Stimulated activated naive CD8-positive, alpha-beta T cell treated with anti-CD3 and anti-CD28 coated beads, Interleukin-15, Interleukin-2, amounts not matched to agents 100 U/mL and 50 U/mL, for 24 hours (primary cell): ENCODE measurements at regions not wholly inside any gene's neighbourhood (a gene's known extent, or its start where the extent isn't known, plus 50 kb on each side); places are given as distances from the start of the nearest gene placed in this dataset.
"Not testable (repeated sequence)": the region's sequence is repeated elsewhere in the genome, so short reads cannot be mapped to it uniquely, and the experiment has no call there.

Experiments
- ATAC-seq: fragments of 150-1000 bp; cut with Tn5 transposase; one replicate; pipeline ENCODE4 v1.10.0; 2021
- DNase-seq: peaks from one replicate; pipeline ENCODE4 v3.0.0; 2021

GRCh38 chr6:135655055-135655454 lies 157.5 kb upstream of the AHI1 start:
- DNase-seq (no peak), ATAC-seq (no peak)

DNA sequence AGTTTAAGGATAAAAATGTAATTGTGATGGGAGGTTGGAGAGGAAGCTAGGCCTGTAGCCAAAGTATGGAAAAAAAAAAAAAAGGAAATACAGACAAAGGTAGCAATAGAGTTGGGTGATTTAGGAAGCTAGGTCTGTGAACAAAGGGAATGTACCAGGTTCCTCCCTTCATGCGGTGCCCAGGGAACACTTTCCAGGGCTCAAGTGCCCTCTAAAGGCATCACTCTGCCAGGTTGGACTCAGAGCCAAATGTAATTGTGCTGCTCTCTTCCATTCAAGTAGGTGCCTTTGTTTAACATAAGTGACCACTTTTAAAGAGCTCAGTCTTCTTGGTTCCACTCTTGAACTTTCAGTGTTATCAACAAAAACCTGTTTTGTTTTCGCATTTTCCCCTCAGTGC lies 159.7 kb upstream of the AHI1 start:
- no peak for DNase-seq
- ATAC-seq = no peak

DNA sequence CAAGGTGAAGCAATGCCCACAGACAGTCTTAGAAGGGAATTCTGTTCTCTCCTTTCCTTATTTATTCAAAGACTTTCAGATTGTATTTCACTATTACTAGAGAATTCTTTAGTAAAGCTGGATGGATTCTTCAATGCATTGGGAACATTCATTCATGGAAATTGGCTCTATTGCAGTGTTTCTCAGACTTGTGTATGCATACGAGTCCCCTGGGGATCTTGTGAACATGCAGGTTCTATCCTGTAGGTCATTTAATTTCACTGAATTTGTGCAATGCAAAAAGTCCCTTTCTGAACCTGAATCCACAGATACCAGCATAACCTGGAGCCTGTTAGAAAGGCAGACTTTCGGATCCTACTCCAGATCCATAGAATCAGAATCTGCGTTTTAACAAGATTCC lies 160.9 kb upstream of the AHI1 start:
- no peak for ATAC-seq
- DNase-seq = no peak

GRCh38 chr6:135658916-135659315 lies 161.4 kb upstream of the AHI1 start:
- no peak for ATAC-seq
- no peak for DNase-seq

GRCh38 chr6:135664527-135664926 lies 167.0 kb upstream of the AHI1 start:
- ATAC-seq (no peak), DNase-seq (no peak)

DNA sequence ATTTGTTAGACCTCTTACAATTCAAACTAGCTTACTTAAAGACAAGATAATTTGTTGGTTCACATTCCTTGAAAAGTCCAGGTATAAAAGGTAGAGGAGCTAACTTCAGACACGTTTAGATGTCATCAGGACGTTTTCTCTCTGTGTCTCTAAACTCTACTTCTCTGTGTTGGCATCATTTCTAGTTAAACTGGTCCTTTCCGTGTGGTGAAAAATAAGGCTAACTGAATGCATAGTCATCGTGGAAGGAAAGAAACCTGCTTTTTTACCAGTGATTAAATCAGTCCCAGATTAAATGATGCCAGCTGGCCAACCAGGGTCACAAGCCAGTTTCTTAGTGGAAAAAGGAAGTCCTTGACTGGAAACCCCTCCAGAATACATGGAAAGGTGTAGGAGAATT lies 168.4 kb upstream of the AHI1 start:
- DNase-seq = no peak
- ATAC-seq = no peak

DNA sequence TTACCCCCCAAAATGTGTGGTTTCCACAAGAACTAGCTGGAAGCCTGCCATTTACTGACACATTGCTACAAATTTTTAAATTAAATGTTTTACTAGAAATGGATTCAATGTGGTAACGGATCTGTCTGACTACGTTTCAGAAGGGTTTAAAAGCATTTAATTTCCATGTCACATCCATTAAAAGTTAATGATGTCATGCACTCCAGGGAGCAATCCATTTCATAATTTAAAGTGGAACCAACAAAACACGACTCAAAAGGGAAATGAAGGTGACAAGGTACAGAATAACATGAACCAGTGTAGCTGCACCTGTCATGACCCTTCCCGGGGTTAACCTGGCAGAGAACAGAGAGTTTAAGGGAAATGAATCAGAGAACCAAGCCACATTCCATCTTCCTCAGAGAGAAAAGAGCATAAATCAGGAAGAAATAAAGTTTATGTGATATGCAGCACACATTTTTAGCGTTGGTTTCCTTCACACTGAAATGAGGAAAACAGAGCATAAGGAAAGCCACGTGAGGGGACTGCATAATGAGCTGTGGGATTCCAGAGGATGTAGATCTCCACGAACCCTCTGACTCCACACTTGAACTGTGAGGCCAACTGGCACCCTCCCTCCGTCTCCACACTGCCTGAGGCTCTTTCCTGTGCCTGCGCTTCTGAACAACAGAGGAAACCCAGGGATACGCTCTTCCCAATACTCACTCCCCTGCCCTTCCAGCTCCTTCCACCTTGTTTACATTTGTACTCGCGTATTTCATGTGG lies 170.3 kb upstream of the AHI1 start:
- no peak for DNase-seq
- no peak for ATAC-seq

DNA sequence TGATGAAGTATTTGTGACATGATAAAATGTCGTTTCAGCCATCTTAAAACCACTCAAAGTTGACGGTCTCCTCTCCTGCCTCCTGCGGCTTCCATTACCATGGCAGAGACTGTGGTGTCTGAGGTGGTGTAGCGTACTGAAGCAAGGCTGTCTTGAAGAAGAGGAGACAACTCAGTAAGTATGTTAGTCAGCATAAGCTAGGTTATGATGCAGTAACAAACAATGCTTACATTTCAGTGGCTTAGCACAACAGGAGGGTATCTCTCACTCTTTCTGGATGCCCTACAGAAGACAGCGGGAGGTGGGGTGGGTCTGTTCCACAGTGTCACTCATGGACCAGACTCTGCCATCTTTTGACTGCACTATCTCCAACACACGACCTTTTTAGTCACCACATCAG lies 174.7 kb upstream of the AHI1 start:
- DNase-seq (no peak), ATAC-seq (no peak)

- ATAC-seq (peak; percentile 58), DNase-seq (no peak)
Observed at GRCh38 chr6:135673501-135674309, 176.2 kb upstream of the AHI1 start.

DNA sequence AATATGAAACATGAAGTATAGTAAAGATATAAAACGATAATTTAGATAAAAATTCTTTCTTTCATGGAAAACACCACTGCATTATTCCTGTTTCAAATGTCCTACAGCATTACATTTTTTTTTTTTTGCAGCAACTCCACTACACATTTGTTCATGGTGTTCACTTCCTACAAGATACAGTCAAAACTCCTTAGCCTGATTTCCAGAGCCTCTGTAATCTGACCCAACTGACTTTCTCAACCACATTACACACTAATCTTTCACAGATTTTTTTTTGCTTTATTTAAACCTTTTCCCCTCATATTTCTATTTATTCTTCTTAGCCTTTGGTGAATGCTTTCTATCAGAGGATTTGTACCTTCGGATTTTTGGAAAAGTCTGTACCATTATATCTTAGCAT lies 176.5 kb upstream of the PDE7B start:
- ATAC-seq (no peak), DNase-seq (no peak)

DNA sequence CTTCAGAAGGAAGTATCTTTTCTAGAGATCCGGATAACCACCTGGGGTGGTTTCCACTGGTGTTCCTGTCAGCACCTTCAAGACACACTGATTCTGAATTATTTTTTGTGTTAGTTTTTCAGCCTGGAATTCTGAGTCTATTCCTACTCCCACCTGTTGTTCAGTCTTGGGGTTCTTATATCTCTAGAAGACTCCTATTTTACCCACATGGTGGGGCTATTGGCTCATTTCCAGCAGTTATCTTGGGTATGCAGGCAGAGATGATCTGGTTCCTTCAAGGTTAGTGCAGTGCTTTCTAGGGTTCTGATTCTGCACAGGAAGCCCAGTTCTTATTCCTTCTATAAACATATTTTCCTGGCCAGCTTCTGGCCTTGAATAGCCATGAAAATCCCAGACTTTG lies 175.6 kb upstream of the PDE7B start:
- ATAC-seq (peak; percentile 81), DNase-seq (peak; percentile 31)

DNA sequence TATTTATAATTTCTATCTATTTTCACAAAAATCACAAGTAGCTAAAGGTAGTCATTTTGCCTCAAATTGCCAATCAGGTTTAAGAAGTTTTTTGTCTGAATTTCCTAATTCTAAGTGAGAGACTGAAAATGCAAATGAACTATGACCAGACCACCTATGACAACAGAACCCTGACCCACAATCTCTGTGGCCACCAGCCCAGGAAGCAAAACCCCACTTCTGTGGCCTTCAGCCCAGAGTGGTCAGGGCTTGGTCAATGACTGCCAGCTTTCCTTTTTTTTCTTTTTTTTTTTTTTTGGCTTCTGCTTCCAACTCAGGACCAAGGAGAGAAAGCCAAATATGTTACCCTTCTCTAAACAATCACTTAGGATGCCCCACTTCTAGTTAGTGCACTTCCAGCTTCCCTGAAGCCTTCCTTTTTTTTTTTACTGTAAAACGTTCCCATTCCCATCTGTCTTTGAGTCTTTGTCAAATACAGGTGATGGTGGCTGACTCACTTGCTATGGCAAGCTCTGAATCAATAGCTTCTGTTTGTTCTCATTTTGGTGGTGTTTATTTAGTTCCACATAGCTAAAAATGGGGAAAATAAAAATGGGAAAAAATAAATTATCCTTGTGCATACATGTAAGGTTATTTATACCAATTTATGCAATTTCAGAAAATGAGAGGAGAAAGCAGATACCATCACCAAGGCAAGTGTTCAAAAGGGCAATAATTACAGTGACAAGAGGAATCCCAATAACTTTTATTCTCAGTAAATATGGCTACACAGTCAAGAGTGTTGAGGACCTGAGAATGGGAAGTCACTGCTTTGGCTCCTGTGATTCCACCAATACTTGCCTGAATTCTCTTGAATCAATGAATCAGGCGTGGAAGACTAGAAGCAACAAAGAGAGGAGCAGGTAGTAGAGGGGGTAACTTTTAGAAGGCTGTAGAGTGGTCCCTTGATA lies 170.3 kb upstream of the PDE7B start:
- no peak for DNase-seq
- ATAC-seq = no peak

- DNase-seq (no peak), ATAC-seq (no peak)
Observed at GRCh38 chr6:135686784-135687301, 164.7 kb upstream of the PDE7B start.

GRCh38 chr6:135688476-135688875 lies 163.0 kb upstream of the PDE7B start:
- not testable (repeated sequence) for DNase-seq, ATAC-seq

DNA sequence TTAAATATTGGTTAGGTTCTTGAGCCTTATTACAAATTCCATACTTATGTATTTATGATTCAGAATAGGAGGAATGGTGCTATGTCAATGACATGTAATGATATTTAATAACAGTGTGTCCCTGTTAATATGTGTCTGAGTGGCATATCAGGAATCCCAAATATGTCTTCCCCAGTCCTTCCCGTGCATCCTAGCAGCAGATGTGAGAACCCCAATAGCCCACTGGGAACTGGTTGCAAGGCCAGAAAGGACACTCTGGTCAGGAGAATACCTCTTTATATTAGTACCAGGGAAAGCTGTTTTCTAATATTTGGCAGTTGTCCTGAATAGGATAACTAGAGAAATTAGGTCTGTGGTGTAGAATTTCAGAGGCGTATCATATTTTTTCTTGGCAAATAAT lies 159.1 kb upstream of the PDE7B start:
- DNase-seq (no peak), ATAC-seq (no peak)

- ATAC-seq (no peak), DNase-seq (no peak)
Observed at GRCh38 chr6:135693811-135694370, 157.6 kb upstream of the PDE7B start.

- no peak for ATAC-seq
- DNase-seq = no peak
Observed at GRCh38 chr6:135699705-135700104, 151.8 kb upstream of the PDE7B start.

GRCh38 chr6:135701426-135701825 lies 150.1 kb upstream of the PDE7B start:
- ATAC-seq = no peak
- DNase-seq = no peak

DNA sequence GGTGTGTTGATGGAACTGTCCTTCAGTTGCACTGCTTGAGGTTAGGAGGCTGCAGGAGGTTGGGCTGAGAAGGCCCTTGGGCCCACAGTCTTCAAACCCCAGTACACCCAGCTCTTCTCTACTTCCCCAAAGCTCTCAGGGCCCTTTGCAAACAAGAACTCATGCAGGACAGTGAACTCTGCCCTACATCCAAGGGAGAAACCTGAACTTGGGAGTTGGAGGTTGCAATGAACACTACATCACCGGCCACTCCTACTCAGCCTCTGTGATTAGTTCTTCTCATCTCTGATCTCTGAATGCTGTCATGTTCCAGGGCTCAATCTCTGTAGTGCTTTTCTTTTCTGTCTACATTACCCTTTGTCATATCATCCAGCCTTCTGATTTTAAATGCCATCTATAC lies 148.5 kb upstream of the PDE7B start:
- ATAC-seq = no peak

GRCh38 chr6:135703621-135704020 lies 147.9 kb upstream of the PDE7B start:
- peak; percentile 28 for DNase-seq
- peak; percentile 82 for ATAC-seq

More for the DNA sequence above, 148.5 kb upstream of the PDE7B start:
- DNase-seq = no peak

GRCh38 chr6:135707426-135707825 lies 144.1 kb upstream of the PDE7B start:
- ATAC-seq (no peak), DNase-seq (no peak)

DNA sequence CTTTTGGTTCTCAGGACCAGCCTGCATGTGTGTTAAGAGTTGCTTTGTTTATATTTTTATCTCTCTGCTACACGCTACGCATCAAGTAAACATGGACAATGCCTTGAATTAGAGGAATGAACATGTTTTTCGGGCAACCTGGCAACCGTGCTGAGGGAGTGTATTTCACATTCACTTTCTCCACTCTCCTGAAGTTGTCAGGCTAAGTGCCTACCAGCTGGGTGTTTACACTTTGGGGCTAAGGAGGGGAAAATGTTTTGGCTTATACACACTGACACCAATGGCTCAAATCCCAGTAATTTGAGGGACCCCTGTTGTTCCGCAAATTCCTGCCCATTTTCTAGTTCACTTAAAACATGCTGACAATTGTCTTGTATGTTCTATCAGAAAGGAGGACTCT lies 141.5 kb upstream of the PDE7B start:
- ATAC-seq = no peak
- no peak for DNase-seq
